Psoas muscle (tissue), 7 donors: ENCODE measurements at regions not wholly inside any gene's neighbourhood (a gene's known extent, or its start where the extent isn't known, plus 50 kb on each side); places are given as distances from the start of the nearest gene placed in this dataset.

Experiments
- ATAC-seq, 4 donors: fragments of 200-7000 bp; cut with Tn5 transposase; one replicate each; pipeline ENCODE4 v1.9.1; 2020; ENCODE audit warnings: moderate library complexity in 3 of 4, mild to moderate bottlenecking in 2 of 4
- DNase-seq, 2 donors: peaks; one replicate each; pipeline ENCODE4 v3.0.0-alpha.2; 2020
- H3K27ac ChIP-seq: fragments of 200-600 bp; one replicate; pipeline ENCODE4 v1.8.0; 2022
- H3K27me3 ChIP-seq, 3 donors: fragments of 200-600 bp in 1 of 3; one replicate each; pipeline versions ENCODE4 v1.6.1 to v1.8.0; 2013 to 2022; ENCODE audit warnings: low read length in 2 of 3, mild to moderate bottlenecking in 2 of 3, moderate library complexity in 1 of 3; ENCODE audit not compliant: insufficient read depth in 3 of 3
- H3K36me3 ChIP-seq, 2 donors: fragments of 200-600 bp in 1 of 2; one replicate each; pipeline versions ENCODE4 v1.6.1 to v1.8.0; 2013 to 2022; ENCODE audit warnings: low read depth in 1 of 2, mild to moderate bottlenecking in 1 of 2, moderate library complexity in 1 of 2; ENCODE audit not compliant: insufficient read depth in 1 of 2
- H3K4me1 ChIP-seq: fragments of 200-600 bp; one replicate; pipeline ENCODE4 v1.8.0; 2022
- H3K4me3 ChIP-seq: fragments of 200-600 bp; one replicate; pipeline ENCODE4 v1.8.0; 2022; ENCODE audit warnings: mild to moderate bottlenecking
- H3K9me3 ChIP-seq: fragments of 200-600 bp; one replicate; pipeline ENCODE4 v1.8.0; 2022
- WGBS, 3 donors: extraction: QIAGEN DNeasy Blood & Tissue Kit; methylation state at CpG; one replicate each; pipeline versions ENCODE4 v1.1.6 to v1.1.7; 2013; 5-methylcytosine and 5-hydroxymethylcytosine counted together
- intact Hi-C, 2 donors: fragments of 100-400 bp; cut with DNase I; formaldehyde crosslinking; loops; one replicate each; pipeline versions ENCODE4 v1.11.0 to v1.14.2; 2022
- TF ChIP-seq, protein P1 (sequence below): fragments of 200-600 bp; IDR thresholded peaks from one replicate; pipeline ENCODE4 v1.8.0; 2022; ENCODE audit warnings: antibody characterized with exemption
- donor health status: healthy with polysubstance abuse.
- donor health status: DM: no; HTN: no; CAD: no; lungs with moderate emphysema.
- donor health status: Bipolar disorder and iron deficiency.
- donor health status: healthy.
- donor health status: DM: yes; HTN: yes; CAD: no.
- donor health status: DM: no; HTN: no; CAD: no.
- donor health status: DM: yes; HTN: yes; CAD: no.

DNA sequence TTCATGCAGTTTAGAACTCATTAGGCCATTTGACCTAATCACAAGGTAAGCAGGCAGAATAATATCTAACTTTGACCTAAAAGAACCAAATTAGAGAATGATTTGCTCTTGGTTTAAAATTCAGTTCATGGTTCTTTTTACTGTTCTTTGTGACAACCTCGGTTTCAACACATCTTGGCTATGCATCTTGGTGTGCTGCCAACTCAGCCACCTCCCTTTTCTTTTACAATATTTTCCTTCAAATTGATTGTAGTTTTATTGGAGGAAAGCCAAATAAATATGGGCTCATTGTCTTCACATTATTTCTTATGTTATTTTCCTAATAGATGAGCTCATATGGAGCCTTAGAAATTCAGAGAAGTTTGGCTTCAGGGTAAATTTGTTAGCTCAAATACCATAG is 338.3 kb downstream of the SIPA1L2 start:
- Histone ChIP-seq H3K36me3 (no peaks in the 10 kb centered on the region), H3K4me1 (no peaks in the 10 kb centered on the region), H3K27ac (no peak overlapping the region), H3K27me3 (no peaks in the 10 kb centered on the region), H3K9me3 (no peaks in the 10 kb centered on the region), H3K4me3 (no peak overlapping the region)
- TF ChIP-seq, protein P1, sequence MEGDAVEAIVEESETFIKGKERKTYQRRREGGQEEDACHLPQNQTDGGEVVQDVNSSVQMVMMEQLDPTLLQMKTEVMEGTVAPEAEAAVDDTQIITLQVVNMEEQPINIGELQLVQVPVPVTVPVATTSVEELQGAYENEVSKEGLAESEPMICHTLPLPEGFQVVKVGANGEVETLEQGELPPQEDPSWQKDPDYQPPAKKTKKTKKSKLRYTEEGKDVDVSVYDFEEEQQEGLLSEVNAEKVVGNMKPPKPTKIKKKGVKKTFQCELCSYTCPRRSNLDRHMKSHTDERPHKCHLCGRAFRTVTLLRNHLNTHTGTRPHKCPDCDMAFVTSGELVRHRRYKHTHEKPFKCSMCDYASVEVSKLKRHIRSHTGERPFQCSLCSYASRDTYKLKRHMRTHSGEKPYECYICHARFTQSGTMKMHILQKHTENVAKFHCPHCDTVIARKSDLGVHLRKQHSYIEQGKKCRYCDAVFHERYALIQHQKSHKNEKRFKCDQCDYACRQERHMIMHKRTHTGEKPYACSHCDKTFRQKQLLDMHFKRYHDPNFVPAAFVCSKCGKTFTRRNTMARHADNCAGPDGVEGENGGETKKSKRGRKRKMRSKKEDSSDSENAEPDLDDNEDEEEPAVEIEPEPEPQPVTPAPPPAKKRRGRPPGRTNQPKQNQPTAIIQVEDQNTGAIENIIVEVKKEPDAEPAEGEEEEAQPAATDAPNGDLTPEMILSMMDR = no peak
- intact Hi-C loops = no loop called here
- no peak for ATAC-seq
- 8 to 19% (median 16%) methylated on average over 1 of the region's 1 CpG for WGBS, 3 donors
- DNase-seq = peak in 1 of 2 donors; percentile 27

DNA sequence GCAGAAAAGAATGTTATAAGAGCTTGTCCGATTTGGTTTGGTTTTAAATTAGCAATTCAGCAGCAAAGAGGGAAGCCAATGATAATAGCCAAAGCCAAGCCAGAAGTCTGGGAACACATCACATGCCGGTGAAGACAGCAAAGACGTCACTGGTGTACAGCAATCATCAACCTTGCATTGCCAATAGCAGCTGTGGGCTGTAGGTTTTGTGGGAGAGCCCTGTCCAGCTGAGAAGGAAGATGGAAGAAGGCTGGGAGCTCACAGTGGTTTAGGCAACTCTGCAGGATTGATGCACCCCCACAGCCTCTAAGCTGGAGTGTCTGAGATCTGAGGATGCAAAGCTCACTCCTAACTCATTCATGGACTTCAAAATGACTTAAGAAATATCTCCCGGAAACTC is 338.7 kb downstream of the SIPA1L2 start:
- Histone ChIP-seq H3K27ac (no peak overlapping the region), H3K36me3 (no peaks in the 10 kb centered on the region), H3K4me1 (no peaks in the 10 kb centered on the region), H3K9me3 (no peaks in the 10 kb centered on the region), H3K27me3 (no peaks in the 10 kb centered on the region), H3K4me3 (no peak overlapping the region)
- ATAC-seq = peak in 1 of 4 donors; percentile 26
- WGBS, 3 donors = 45 to 55% (median 48%) methylated on average over 4 of the region's 4 CpGs
- intact Hi-C loops = no loop called here
- peak in 1 of 2 donors; percentile 15 for DNase-seq
- TF ChIP-seq, protein P1 = no peak

DNA sequence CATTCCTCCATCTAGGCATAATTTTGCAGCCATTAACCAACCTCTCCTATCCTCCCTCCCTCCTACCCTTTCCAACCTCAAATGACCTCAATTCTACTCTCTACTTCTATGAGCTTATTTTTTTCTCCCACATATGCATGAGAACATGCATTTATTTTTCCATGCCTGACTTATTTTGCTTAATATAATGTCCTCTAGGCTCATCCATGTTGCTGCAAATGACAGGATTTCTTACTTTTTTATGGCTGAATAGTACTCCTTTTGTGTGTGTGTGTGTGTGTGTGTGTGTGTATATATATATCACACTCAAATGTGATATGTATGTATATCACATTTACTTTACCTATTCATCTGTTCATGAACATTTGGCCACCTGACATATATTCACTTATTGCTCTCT is 339.4 kb downstream of the SIPA1L2 start:
- TF ChIP-seq, protein P1 = no peak
- H3K27ac ChIP-seq = no peak overlapping the region
- H3K27me3 ChIP-seq = no peaks in the 10 kb centered on the region
- no peak overlapping the region for H3K4me3 ChIP-seq
- ATAC-seq = no peak
- no peaks in the 10 kb centered on the region for H3K4me1 ChIP-seq
- DNase-seq = no peak
- H3K9me3 ChIP-seq = no peaks in the 10 kb centered on the region
- intact Hi-C loops = no loop called here
- H3K36me3 ChIP-seq = no peaks in the 10 kb centered on the region

- intact Hi-C loops = no loop called here
- H3K9me3 ChIP-seq = no peaks in the 10 kb centered on the region
- H3K36me3 ChIP-seq = no peaks in the 10 kb centered on the region
- 29 to 58% (median 54%) methylated on average over 5 to 7 of the region's 8 CpGs for WGBS, 3 donors
- H3K4me3 ChIP-seq = no peak overlapping the region
- no peaks in the 10 kb centered on the region for H3K27me3 ChIP-seq
- peaks cover 3% of the 10 kb centered on the region for H3K4me1 ChIP-seq
- no peak overlapping the region for H3K27ac ChIP-seq
- TF ChIP-seq, protein P1 = no peak
- DNase-seq (peak; percentile 46 to 76), ATAC-seq (peak in 3 of 4 donors; percentile 53 to 81 (median 54))
Measured at GRCh38 chr1:232287676-232288569, 342.0 kb downstream of the SIPA1L2 start.
